IMR-90 (cell line): ENCODE measurements at regions not wholly inside any gene's neighbourhood (a gene's known extent, or its start where the extent isn't known, plus 50 kb on each side); places are given as distances from the start of the nearest gene placed in this dataset.
A peak's percentile ranks its signal among the peaks of the same experiment; 100 is the strongest.

Experiments
- ATAC-seq: fragments of 200-7000 bp; cut with Tn5 transposase; 2 replicates; pipeline ENCODE4 v1.9.1; 2020; ENCODE audit warnings: low read depth, mild to moderate bottlenecking, moderate library complexity
- BruUV-seq: library from RNA; stranded (reverse); fragments of 400-500 nt; replicated peaks from 2 replicates; lab custom pipeline; 2021; lab: Mats Ljungman, UMichigan
- CTCF ChIA-PET: fragments of 300-600 bp; formaldehyde crosslinking; extraction: SDS; loops from one replicate; lab custom pipeline; 2021; ENCODE audit warnings: antibody characterized with exemption; lab: Yijun Ruan, JAX
- POLR2A ChIA-PET: fragments of 300-600 bp; sonication (Branson Sonifier 250); formaldehyde crosslinking; loops from one replicate; lab custom pipeline; 2022; ENCODE audit warnings: antibody characterized with exemption; ENCODE audit not compliant: unreplicated experiment; lab: Charles Lee
- DNase-seq: peaks from one replicate; pipeline ENCODE4 v3.0.0; 2013
- H2AFZ ChIP-seq: replicated peaks from 2 replicates; pipeline ENCODE3; 2013; ENCODE audit warnings: low read length, mild to moderate bottlenecking; ENCODE audit not compliant: poor library complexity
- H2AK5ac ChIP-seq: 2 replicates; pipeline ENCODE4 v1.6.1; 2013; ENCODE audit warnings: low read depth, low read length, inconsistent platforms
- H2AK9ac ChIP-seq: replicated peaks from 2 replicates; pipeline ENCODE3; 2013; ENCODE audit warnings: mild to moderate bottlenecking, low read depth, low read length, moderate library complexity; ENCODE audit not compliant: poor library complexity
- H2BK120ac ChIP-seq: 2 replicates; pipeline ENCODE4 v1.6.1; 2013; ENCODE audit warnings: low read depth, low read length, inconsistent platforms
- H2BK15ac ChIP-seq: 3 replicates; pipeline ENCODE4 v1.6.1; 2013; ENCODE audit warnings: low read depth, low read length, inconsistent platforms
- H2BK20ac ChIP-seq: 2 replicates; pipeline ENCODE4 v1.6.1; 2013; ENCODE audit warnings: low read depth, mild to moderate bottlenecking, inconsistent platforms, low read length, moderate library complexity
- H2BK5ac ChIP-seq: 2 replicates; pipeline ENCODE4 v1.6.1; 2013; ENCODE audit warnings: mild to moderate bottlenecking, low read depth, low read length, inconsistent platforms; ENCODE audit not compliant: poor library complexity, severe bottlenecking
- H3K14ac ChIP-seq: replicated peaks from 2 replicates; pipeline ENCODE4 v1.6.1; 2013; ENCODE audit warnings: low read depth, low read length, inconsistent platforms
- H3K18ac ChIP-seq: 2 replicates; pipeline ENCODE4 v1.6.1; 2013; ENCODE audit warnings: low read depth, low read length, control low read depth
- H3K23ac ChIP-seq: 2 replicates; pipeline ENCODE4 v1.6.1; 2013; ENCODE audit warnings: low read depth, low read length, inconsistent platforms
- H3K27ac ChIP-seq: 2 replicates; pipeline ENCODE4 v1.5.1; 2013; ENCODE audit warnings: mild to moderate bottlenecking, control low read depth, low read length; ENCODE audit not compliant: insufficient read depth
- H3K27me3 ChIP-seq: 2 replicates; pipeline ENCODE4 v1.6.1; 2013; ENCODE audit warnings: low read length; ENCODE audit not compliant: control insufficient read depth, insufficient read depth
- H3K36me3 ChIP-seq: 2 replicates; pipeline ENCODE4 v1.6.1; 2013; ENCODE audit warnings: low read length, mixed read lengths; ENCODE audit not compliant: control insufficient read depth, insufficient read depth
- H3K4ac ChIP-seq: 2 replicates; pipeline ENCODE4 v1.6.1; 2013; ENCODE audit warnings: low read depth, low read length, inconsistent platforms
- H3K4me1 ChIP-seq: 2 replicates; pipeline ENCODE4 v1.6.1; 2013; ENCODE audit warnings: low read length, mixed read lengths; ENCODE audit not compliant: control insufficient read depth, insufficient read depth
- H3K4me2 ChIP-seq: 2 replicates; pipeline ENCODE4 v1.6.1; 2013; ENCODE audit warnings: low read depth, mild to moderate bottlenecking, control low read depth, low read length, moderate library complexity
- H3K4me3 ChIP-seq: 2 replicates; pipeline ENCODE4 v1.5.1; 2013; ENCODE audit warnings: low read depth, mild to moderate bottlenecking, control low read depth, low read length, moderate library complexity; ENCODE audit not compliant: insufficient read depth
- H3K56ac ChIP-seq: 2 replicates; pipeline ENCODE4 v1.6.1; 2013; ENCODE audit warnings: low read length, inconsistent platforms; ENCODE audit not compliant: insufficient read depth; ENCODE audit errors: extremely low read depth
- H3K79me1 ChIP-seq, 2 experiments: 2 replicates each; pipeline ENCODE4 v1.6.1; 2013; ENCODE audit warnings: low read length in 2 of 2, inconsistent platforms in 1 of 2, low read depth in 1 of 2
- H3K9ac ChIP-seq: 2 replicates; pipeline ENCODE4 v1.6.1; 2013; ENCODE audit warnings: low read depth, low read length, control low read depth
- H3K9me1 ChIP-seq: 2 replicates; pipeline ENCODE4 v1.6.1; 2013; ENCODE audit warnings: low read length, inconsistent platforms; ENCODE audit not compliant: insufficient read depth
- H3K9me3 ChIP-seq: 2 replicates; pipeline ENCODE4 v1.6.1; 2013; ENCODE audit warnings: low read length; ENCODE audit not compliant: control insufficient read depth, insufficient read depth
- H4K20me1 ChIP-seq: 2 replicates; pipeline ENCODE4 v1.6.1; 2013; ENCODE audit warnings: low read length, inconsistent platforms; ENCODE audit not compliant: insufficient read depth
- H4K5ac ChIP-seq: 2 replicates; pipeline ENCODE4 v1.6.1; 2013; ENCODE audit warnings: mild to moderate bottlenecking, low read depth, low read length, control low read depth
- H4K8ac ChIP-seq, 2 experiments: 2 replicates each; pipeline ENCODE4 v1.6.1; 2013; ENCODE audit warnings: low read depth in 2 of 2, low read length in 2 of 2, control low read depth in 1 of 2, inconsistent platforms in 1 of 2
- H4K91ac ChIP-seq: 2 replicates; pipeline ENCODE4 v1.6.1; 2013; ENCODE audit warnings: low read depth, low read length, inconsistent platforms; ENCODE audit not compliant: insufficient read depth
- BHLHE40 ChIP-seq: fragments of 150-350 bp; IDR thresholded peaks from 2 replicates; pipeline ENCODE4 v1.6.1; 2016; ENCODE audit warnings: mild to moderate bottlenecking, low read depth, low read length
- CEBPB ChIP-seq: IDR thresholded peaks from 2 replicates; pipeline ENCODE4 v1.6.1; 2012; ENCODE audit warnings: low read depth, low read length, improper control_type of control experiment
- FOS ChIP-seq: fragments of 150-350 bp; IDR thresholded peaks from 2 replicates; pipeline ENCODE4 v1.6.1; 2016; ENCODE audit warnings: low read depth, low read length
- RFX5 ChIP-seq: IDR thresholded peaks from 2 replicates; pipeline ENCODE4 v1.8.0; 2012; ENCODE audit warnings: low read depth, mild to moderate bottlenecking, low read length, moderate library complexity
- WGBS, 2 experiments: methylation state at CpG; one replicate each; pipeline versions ENCODE4 v1.1.5 to v1.1.7; 2013; ENCODE audit warnings: missing lambda C conversion rate in 2 of 2; ENCODE audit not compliant: insufficient read length in 1 of 2; ENCODE audit errors: extremely low coverage in 2 of 2; 5-methylcytosine and 5-hydroxymethylcytosine counted together
- dilution Hi-C: fragments of 300-500 bp; cut with HindIII; formaldehyde crosslinking; loops from one replicate; pipeline ENCODE4 v1.14.3; 2018; ENCODE audit warnings: low sequenced_read_pairs; ENCODE audit not compliant: unreplicated experiment
- in situ Hi-C: fragments of 300-500 bp; cut with MboI; formaldehyde crosslinking; loops from 3 replicates; pipeline ENCODE4 v1.14.3; 2019; ENCODE audit warnings: low sequenced_read_pairs, inconsistent platforms, mixed read lengths
- intact Hi-C: fragments of 100-400 bp; cut with micrococcal nuclease; formaldehyde crosslinking; loops from 2 replicates; pipeline ENCODE4 v1.10.0; 2022
- TF ChIP-seq, protein P1 (sequence below): fragments of 150-350 bp; IDR thresholded peaks from 2 replicates; pipeline ENCODE4 v1.6.1; 2017; ENCODE audit warnings: mild to moderate bottlenecking, antibody characterized with exemption, low read length, low read depth
- TF ChIP-seq, protein P2 (sequence below): fragments of 150-350 bp; IDR thresholded peaks from 2 replicates; pipeline ENCODE4 v1.6.1; 2016; ENCODE audit warnings: low read depth, mild to moderate bottlenecking, low read length, moderate library complexity, borderline replicate concordance

DNA sequence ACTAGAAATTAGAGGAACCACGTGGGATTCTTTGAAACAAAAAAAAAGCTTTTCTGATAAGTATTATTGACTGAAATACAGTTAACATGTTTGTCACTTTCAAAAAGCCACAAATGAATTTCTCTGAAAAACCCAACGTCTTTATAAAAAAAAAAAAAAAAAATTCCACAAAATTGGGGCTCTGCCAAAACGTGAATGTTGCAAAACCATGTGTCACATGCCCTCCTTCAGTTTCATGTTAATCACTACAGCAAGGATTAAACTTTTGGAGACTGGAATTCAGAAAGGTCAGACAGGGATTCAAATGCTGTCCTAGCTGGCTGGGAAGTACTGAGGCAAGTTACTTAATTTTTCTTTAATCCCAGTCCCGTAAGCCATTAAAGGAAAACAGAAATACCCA is 278.0 kb upstream of the KLF14 start:
- Histone ChIP-seq H3K9ac (no peak overlapping the region; the same call in 1 of the 2 replicates), H3K4me2 (peak overlapping the region; percentile 58; the same call in 1 of the 2 replicates), H4K20me1 (peaks cover 32% of the 10 kb centered on the region), H2BK15ac (peak overlapping the region; percentile 92; the same call in 1 of the 3 replicates), H3K56ac (peak overlapping the region; percentile 47), H3K27me3 (no peaks in the 10 kb centered on the region), H3K4me3 (no peak overlapping the region), H2BK20ac (peak overlapping the region; percentile 87; the same call in 1 of the 2 replicates), H3K79me1 (peaks cover 35 to 87% of the 10 kb centered on the region in 2 experiments), H2AK5ac (no peak overlapping the region), H4K91ac (peak overlapping the region; percentile 94; the same call in 1 of the 2 replicates), H3K9me3 (peaks cover 4% of the 10 kb centered on the region; the same call in 1 of the 2 replicates), H4K5ac (no peak overlapping the region), H3K14ac (no peak overlapping the region), H3K4ac (peak overlapping the region; percentile 97; the same call in 1 of the 2 replicates), H3K23ac (no peak overlapping the region), H3K36me3 (no peaks in the 10 kb centered on the region), H2AK9ac (no peak overlapping the region), H3K9me1 (peaks cover 33% of the 10 kb centered on the region), H3K27ac (peak overlapping the region; percentile 97; the same call in 1 of the 2 replicates), H2BK120ac (peak overlapping the region; percentile 87), H2AFZ (no peak overlapping the region), H3K18ac (peak overlapping the region; percentile 97; the same call in 1 of the 2 replicates), H3K4me1 (peaks cover 40% of the 10 kb centered on the region), H2BK5ac (peak overlapping the region; percentile 80), H4K8ac (peak overlapping the region; percentile 57 to 81; a peak in 3 of 4 replicates)
- intact Hi-C loops: no loop called here
- DNase-seq: peak; percentile 89
- in situ Hi-C loops: no loop called here
- dilution Hi-C loops: no loop called here
- peak; percentile 44; the same call in 1 of the 2 replicates for TF ChIP-seq FOS
- peak; percentile 97 for TF ChIP-seq CEBPB
- TF ChIP-seq BHLHE40: peak; percentile 97
- TF ChIP-seq, protein P1, sequence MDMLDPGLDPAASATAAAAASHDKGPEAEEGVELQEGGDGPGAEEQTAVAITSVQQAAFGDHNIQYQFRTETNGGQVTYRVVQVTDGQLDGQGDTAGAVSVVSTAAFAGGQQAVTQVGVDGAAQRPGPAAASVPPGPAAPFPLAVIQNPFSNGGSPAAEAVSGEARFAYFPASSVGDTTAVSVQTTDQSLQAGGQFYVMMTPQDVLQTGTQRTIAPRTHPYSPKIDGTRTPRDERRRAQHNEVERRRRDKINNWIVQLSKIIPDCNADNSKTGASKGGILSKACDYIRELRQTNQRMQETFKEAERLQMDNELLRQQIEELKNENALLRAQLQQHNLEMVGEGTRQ: peak; percentile 92
- TF ChIP-seq, protein P2, sequence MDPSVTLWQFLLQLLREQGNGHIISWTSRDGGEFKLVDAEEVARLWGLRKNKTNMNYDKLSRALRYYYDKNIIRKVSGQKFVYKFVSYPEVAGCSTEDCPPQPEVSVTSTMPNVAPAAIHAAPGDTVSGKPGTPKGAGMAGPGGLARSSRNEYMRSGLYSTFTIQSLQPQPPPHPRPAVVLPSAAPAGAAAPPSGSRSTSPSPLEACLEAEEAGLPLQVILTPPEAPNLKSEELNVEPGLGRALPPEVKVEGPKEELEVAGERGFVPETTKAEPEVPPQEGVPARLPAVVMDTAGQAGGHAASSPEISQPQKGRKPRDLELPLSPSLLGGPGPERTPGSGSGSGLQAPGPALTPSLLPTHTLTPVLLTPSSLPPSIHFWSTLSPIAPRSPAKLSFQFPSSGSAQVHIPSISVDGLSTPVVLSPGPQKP: no peak
- TF ChIP-seq RFX5: no peak
- peak; percentile 20 for ATAC-seq
- ChIA-PET POLR2A (no interaction called here), CTCF (interaction anchor here (0.7 kb wide), 3 partner anchors 34 to 109 kb away, joined by 3 to 6 read pairs (median 4); no protein-coding TSS in a partner anchor)
- WGBS, 2 experiments: no CpG with 5 or more reads among the region's 4 CpGs
- BruUV-seq: no TSS peak
